Thyroid gland (tissue), 4 donors: ENCODE measurements at regions not wholly inside any gene's neighbourhood (a gene's known extent, or its start where the extent isn't known, plus 50 kb on each side); places are given as distances from the start of the nearest gene placed in this dataset.

ENCODE experiments used
- DNase-seq, 2 donors: peaks; one replicate each; pipeline ENCODE4 v3.0.0-alpha.2; 2019
- H3K27ac ChIP-seq, 3 donors: fragments of 200-600 bp; sonication (generic); 1 replicate in 2 of 3; 2 replicates in 1 of 3; pipeline ENCODE4 v1.5.1; 2016 to 2019; ENCODE audit warnings: mild to moderate bottlenecking in 1 of 3, moderate library complexity in 1 of 3
- H3K27me3 ChIP-seq: fragments of 200-600 bp; sonication (generic); one replicate; pipeline ENCODE4 v1.5.1; 2019
- H3K36me3 ChIP-seq, 2 donors: fragments of 200-600 bp; sonication (generic); one replicate each; pipeline ENCODE4 v1.5.1; 2016 to 2019
- H3K4me1 ChIP-seq, 2 donors: fragments of 200-600 bp; sonication (generic); one replicate each; pipeline ENCODE4 v1.5.1; 2017 to 2019
- H3K4me3 ChIP-seq, 3 donors: fragments of 200-600 bp; sonication (generic); replicated peaks in 1 of 3; 1 replicate in 2 of 3; 2 replicates in 1 of 3; pipeline ENCODE4 v1.5.1; 2016; ENCODE audit warnings: mild to moderate bottlenecking in 1 of 3
- H3K9me3 ChIP-seq: fragments of 200-600 bp; sonication (generic); one replicate; pipeline ENCODE4 v1.5.1; 2017
- POLR2A ChIP-seq, 2 donors: fragments of 450-650 bp; IDR thresholded peaks; one replicate each; pipeline ENCODE4 v1.6.1; 2017; ENCODE audit warnings: antibody characterized with exemption in 2 of 2, mild to moderate bottlenecking in 2 of 2, moderate library complexity in 1 of 2
- WGBS, 2 donors: methylation state at CpG; one replicate each; pipeline ENCODE4 v1.1.5; 2017; 5-methylcytosine and 5-hydroxymethylcytosine counted together
- intact Hi-C: fragments of 100-400 bp; cut with DNase I; formaldehyde crosslinking; loops from one replicate; pipeline ENCODE4 v1.15.1; 2023
- TF ChIP-seq, protein P1 (sequence below), 6 experiments: fragments of 200-600 bp in 3 of 6; fragments of 450-650 bp in 3 of 6; sonication (generic) in 3 of 6; IDR thresholded peaks; one replicate each; pipeline ENCODE4 v1.5.1; 2016 to 2019; ENCODE audit warnings: antibody characterized with exemption in 6 of 6, mild to moderate bottlenecking in 2 of 6, inconsistent platforms in 1 of 6, moderate library complexity in 1 of 6

DNA sequence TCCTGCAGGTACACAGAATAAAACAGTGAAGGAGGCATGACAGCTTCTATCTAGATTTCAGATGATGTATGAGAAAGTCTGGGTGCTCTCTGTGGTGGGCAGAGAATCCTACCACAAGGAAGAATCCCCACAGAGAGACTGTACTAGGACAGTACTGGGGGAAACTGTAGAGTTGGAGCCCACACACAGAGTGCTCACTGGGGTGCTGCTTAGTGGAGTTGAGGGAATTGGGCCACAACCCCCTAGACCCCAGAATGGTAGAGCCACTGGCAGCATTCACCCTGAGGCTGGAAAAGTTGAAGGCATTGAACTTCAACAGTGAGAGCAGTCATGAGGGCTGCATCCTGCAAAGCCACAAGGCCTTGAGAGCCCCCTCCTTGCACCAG, 62.2 kb upstream of the TNFRSF21 start:
- no peak for DNase-seq
- no peaks in the 10 kb centered on the region for H3K4me1 ChIP-seq
- H3K27ac ChIP-seq, result no peak overlapping the region
- H3K4me3 ChIP-seq, result no peak overlapping the region
- no peaks in the 10 kb centered on the region for H3K27me3 ChIP-seq
- intact Hi-C loops, result no loop called here
- no peaks in the 10 kb centered on the region for H3K36me3 ChIP-seq
- TF ChIP-seq, protein P1, sequence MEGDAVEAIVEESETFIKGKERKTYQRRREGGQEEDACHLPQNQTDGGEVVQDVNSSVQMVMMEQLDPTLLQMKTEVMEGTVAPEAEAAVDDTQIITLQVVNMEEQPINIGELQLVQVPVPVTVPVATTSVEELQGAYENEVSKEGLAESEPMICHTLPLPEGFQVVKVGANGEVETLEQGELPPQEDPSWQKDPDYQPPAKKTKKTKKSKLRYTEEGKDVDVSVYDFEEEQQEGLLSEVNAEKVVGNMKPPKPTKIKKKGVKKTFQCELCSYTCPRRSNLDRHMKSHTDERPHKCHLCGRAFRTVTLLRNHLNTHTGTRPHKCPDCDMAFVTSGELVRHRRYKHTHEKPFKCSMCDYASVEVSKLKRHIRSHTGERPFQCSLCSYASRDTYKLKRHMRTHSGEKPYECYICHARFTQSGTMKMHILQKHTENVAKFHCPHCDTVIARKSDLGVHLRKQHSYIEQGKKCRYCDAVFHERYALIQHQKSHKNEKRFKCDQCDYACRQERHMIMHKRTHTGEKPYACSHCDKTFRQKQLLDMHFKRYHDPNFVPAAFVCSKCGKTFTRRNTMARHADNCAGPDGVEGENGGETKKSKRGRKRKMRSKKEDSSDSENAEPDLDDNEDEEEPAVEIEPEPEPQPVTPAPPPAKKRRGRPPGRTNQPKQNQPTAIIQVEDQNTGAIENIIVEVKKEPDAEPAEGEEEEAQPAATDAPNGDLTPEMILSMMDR (IDR thresholded peaks at IDR 0.05), result no peak
- TF ChIP-seq POLR2A (IDR thresholded peaks at IDR 0.05), result no peak
- no peaks in the 10 kb centered on the region for H3K9me3 ChIP-seq

GRCh38 chr6:47372318-47372717, 62.6 kb upstream of the TNFRSF21 start:
- Histone ChIP-seq H3K9me3 (no peaks in the 10 kb centered on the region), H3K4me3 (no peak overlapping the region), H3K36me3 (no peaks in the 10 kb centered on the region), H3K4me1 (no peaks in the 10 kb centered on the region), H3K27me3 (no peaks in the 10 kb centered on the region), H3K27ac (no peak overlapping the region)
- intact Hi-C loops, result no loop called here
- DNase-seq, result no peak
- WGBS, 2 donors, result 86 to 87% methylated on average over 1 of the region's 1 CpG
- TF ChIP-seq POLR2A (IDR thresholded peaks at IDR 0.05), result no peak
- TF ChIP-seq, protein P1 (IDR thresholded peaks at IDR 0.05), result no peak

DNA sequence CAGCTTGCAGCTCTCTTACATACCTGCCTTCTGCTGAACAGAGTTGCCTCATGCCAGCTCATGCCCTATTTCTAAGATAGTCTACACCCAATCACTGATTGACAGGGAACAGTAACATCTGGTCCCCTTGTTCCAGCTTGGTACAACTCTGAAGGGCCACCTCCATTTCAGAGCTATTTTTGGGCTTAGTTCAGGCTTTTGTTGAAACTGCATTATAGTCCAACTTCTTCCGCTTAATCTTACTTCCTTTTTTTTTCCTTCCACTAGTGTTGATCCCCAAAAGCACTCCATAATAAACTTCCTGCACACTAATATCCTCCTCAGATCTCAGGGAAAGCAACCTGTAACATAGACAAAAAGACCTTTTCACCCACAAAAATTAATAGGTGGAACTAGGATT, 65.7 kb upstream of the TNFRSF21 start:
- TF ChIP-seq, protein P1 (IDR thresholded peaks at IDR 0.05), result no peak
- no peak for TF ChIP-seq POLR2A (IDR thresholded peaks at IDR 0.05)
- Histone ChIP-seq H3K27ac (no peak overlapping the region), H3K9me3 (no peaks in the 10 kb centered on the region), H3K4me1 (no peaks in the 10 kb centered on the region), H3K36me3 (no peaks in the 10 kb centered on the region), H3K27me3 (no peaks in the 10 kb centered on the region), H3K4me3 (no peak overlapping the region)
- no peak for DNase-seq
- WGBS, 2 donors, result 84 to 94% methylated on average over 1 of the region's 1 CpG
- intact Hi-C loops, result no loop called here

- Histone ChIP-seq H3K36me3 (no peaks in the 10 kb centered on the region), H3K4me3 (no peak overlapping the region), H3K4me1 (no peaks in the 10 kb centered on the region), H3K27me3 (no peaks in the 10 kb centered on the region), H3K27ac (no peak overlapping the region), H3K9me3 (no peaks in the 10 kb centered on the region)
- intact Hi-C loops, result no loop called here
- no peak for DNase-seq
- TF ChIP-seq, protein P1 (IDR thresholded peaks at IDR 0.05), result no peak
- no peak for TF ChIP-seq POLR2A (IDR thresholded peaks at IDR 0.05)
- WGBS, 2 donors, result 90 to 91% methylated on average over 15 of the region's 15 CpGs
Observed at GRCh38 chr6:47376930-47377329, 67.2 kb upstream of the TNFRSF21 start.

DNA sequence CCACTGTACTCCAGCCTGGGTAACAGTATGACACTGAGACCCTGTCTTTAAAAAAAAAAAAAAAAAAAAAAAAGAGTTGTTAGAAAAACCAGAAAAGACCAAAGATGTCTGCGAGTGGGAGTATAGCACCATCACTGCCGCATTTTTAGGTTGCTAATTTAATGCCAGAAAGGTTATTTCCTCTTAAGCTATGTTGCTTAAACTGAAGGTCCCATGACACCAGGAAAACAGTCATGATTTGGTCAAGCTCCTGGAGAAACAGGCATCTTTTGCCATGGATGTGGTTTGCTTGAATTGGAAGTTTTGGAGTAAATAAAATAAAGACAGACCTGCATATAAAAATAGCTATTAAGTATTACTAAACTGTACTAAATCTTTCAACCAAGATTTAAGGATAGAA, 68.3 kb upstream of the TNFRSF21 start:
- Histone ChIP-seq H3K4me1 (no peaks in the 10 kb centered on the region), H3K4me3 (no peak overlapping the region), H3K27me3 (no peaks in the 10 kb centered on the region), H3K27ac (no peak overlapping the region), H3K9me3 (no peaks in the 10 kb centered on the region), H3K36me3 (no peaks in the 10 kb centered on the region)
- WGBS, 2 donors, result 81 to 89% methylated on average over 2 of the region's 2 CpGs
- intact Hi-C loops, result no loop called here
- TF ChIP-seq, protein P1 (IDR thresholded peaks at IDR 0.05), result no peak
- TF ChIP-seq POLR2A (IDR thresholded peaks at IDR 0.05), result no peak
- DNase-seq, result no peak
